Stimulated activated CD4-positive, alpha-beta T cell treated with anti-CD3 and anti-CD28 coated beads, Interleukin-2, amount 100 ng/mL, for 4 hours (primary cell): ENCODE measurements at regions not wholly inside any gene's neighbourhood (a gene's known extent, or its start where the extent isn't known, plus 50 kb on each side); places are given as distances from the start of the nearest gene placed in this dataset.

ENCODE experiments used
- DNase-seq: peaks from one replicate; pipeline ENCODE4 v3.0.0-alpha.2; 2020; ENCODE audit warnings: low read depth

- no peak for DNase-seq
These were observed 232.7 kb downstream of the BCL11A start for GRCh38 chr2:60320724-60321123.

DNA sequence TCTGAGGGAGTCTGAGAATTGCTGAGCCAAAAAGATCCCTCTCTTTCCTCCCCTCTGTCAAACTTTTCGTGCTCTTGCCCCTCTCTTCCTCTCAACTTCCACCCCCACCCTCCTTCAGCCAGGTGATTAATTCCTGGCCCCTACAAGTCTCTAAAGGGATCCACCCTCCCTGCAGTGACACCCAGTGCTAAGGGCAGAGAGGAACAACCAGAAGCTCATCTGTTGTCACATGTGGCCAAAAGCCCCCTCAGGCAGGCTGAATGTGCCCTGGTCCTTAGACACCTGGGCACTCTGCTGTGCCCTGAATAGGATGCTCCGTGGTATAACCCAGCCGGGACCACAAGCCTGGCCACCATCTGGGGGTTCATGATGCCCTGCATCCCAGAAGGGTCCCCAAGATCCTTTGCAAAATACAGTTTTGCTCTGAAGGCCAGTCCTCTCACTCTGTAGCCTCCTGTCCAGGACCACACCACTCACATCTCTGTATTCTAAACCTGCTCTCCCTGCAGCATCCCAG, 234.4 kb downstream of the BCL11A start:
- no peak for DNase-seq

- no peak for DNase-seq
These were observed 234.9 kb downstream of the BCL11A start for GRCh38 chr2:60318544-60318943.

GRCh38 chr2:60317844-60318243, 235.6 kb downstream of the BCL11A start:
- DNase-seq, result no peak

DNA sequence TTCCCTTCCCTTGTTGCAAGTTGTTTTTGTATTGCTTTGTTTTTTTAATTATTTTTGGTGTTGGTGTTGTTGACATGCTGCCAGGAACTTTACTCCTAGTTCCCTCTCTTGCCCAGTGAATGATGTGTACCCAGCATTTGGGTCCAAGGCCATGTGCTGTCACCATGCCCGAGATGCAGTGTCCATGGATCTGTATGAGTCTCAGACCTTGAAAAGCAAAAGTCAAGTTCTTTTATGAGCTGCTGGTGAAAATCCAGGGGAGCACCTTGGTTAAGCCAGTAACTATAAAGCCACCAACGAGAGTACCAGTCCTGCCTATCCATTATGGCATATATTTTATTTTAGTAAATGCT, 236.4 kb downstream of the BCL11A start:
- no peak for DNase-seq

- no peak for DNase-seq
These were observed 236.9 kb downstream of the BCL11A start for GRCh38 chr2:60316381-60317033.

DNA sequence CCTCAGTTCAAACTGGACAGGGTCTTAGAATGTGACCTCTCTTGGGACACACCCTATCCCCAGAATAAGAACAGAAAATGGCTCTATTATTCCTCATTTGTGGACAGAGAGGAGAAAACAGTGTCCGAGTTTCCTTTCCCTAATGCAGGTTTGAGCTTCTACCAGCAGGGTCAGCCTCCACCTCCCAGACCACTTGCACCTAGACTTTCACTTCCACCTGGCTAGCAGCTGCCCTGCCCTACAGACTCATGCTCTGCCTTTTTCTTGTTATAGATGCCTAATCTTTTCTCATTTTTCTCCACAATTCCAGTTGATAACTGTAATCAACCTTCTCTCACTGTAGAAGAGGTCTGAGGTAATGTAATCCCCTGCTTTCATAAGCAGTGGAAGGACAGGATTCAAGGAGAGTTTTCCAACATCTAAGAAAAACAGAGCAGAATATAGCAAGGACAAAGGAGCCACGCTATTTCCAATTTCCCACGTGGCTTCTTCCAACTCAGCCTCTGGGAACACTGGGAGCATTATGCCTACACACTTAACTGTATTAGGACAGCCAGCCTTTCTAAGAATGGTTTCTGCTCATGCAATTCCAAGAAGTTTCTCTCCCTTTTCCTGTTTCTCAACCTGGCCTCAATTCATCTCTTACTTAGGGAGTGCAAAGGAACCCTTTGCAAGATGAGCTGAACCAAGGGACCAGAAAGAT, 239.8 kb downstream of the BCL11A start:
- DNase-seq, result no peak

DNA sequence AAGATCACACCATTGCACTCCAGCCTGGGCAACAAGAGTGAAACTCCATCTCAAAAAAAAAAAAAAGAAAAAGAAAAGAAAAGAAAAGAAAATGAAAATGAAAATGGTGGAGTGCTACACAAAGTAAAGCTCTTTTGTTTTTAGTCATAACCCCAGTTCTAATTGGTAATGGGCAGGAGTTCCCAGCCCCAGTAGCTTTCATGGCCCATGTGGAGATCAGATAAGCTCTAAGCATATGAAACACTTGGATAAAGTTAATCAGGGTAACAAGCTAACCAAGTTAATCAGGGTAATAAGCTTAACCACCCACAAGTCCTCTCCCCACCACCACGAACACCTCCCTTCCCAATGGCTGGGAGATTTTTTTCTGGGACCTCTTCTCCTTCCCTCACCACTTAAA, 240.8 kb downstream of the BCL11A start:
- no peak for DNase-seq

GRCh38 chr2:60311524-60311923, 241.9 kb downstream of the BCL11A start:
- no peak for DNase-seq

DNA sequence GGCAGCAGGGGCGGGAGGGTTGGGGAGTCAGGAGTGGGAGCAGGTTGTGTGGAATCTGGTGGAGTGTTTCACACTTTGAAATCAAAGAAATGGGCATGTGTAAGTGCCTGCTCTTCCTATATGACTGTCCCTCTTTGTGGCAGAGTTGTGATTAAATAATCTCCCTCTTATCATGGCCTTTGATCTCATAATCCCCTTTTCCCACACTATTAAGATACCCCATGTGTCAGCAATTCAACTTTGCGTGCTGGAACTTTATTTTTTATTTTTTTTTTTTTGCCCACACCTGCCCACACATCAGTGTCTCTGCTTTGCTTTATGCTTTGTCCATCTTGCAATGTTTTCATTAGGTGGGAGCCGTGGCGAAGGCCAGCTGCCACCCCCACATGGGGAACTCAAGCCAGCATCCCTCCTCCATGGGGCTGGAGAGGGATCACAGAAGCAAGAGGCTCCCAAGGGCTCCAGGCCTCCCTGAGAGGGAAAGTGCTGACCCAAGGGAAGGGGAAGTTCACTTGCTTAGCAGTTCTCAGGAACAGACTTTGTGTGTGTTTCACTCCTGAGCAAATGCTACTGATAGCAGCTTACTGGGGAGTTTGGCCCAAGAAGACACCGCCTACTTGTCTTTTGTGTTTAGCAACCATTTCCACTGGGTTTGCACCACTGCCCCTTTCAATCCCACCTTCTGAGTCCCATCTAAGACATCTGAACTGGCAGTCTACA, 243.4 kb downstream of the BCL11A start:
- DNase-seq, result no peak

GRCh38 chr2:60309336-60309735, 244.1 kb downstream of the BCL11A start:
- DNase-seq, result no peak

DNA sequence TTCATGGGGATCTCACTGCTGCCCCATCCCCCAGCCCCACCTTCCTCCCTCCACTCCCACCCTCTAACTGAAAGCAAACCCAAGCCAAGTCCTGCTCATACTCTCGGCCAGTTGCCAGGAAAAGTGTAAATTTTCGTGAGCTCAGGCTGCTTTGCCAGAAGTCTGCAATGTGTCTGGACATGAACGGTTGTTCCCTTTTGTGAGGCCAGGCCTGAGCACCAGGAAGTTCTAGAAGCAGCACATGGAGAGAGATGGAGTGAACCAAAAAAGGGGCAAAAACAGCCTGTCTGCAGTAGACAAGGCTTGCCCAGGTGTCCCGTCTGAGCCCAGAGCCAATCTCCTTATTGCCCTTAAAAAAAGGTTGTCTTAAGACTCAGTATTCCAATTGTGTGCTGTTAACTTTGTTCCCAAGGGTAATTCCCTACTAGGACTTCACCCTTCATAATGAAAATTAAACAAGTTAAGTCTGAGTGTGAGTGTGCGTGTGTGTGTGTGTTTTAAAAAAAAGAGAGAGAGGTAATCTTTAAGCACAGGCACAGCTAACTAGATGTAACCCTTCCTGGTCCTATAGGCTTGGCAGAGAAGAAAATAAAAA, 247.1 kb downstream of the BCL11A start:
- DNase-seq, result no peak

DNA sequence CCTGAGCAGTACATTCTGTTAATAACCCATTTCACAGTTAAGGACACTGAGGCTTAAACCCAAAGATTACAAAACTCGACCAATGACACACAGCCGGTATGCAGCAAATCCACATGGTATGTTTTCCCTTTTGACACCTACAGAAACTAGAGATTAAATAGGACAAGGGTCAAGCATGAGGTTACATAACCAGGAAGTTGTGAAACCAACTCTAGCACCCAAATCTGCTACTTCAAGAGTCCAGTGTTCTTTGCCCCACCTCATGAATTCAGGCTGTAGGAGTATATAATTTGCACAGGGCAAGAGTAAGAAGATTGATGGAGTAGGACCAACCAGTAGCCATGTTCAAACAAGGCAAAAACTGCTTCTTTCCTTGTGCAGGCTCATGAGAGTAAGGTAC, 249.8 kb downstream of the BCL11A start:
- no peak for DNase-seq

DNA sequence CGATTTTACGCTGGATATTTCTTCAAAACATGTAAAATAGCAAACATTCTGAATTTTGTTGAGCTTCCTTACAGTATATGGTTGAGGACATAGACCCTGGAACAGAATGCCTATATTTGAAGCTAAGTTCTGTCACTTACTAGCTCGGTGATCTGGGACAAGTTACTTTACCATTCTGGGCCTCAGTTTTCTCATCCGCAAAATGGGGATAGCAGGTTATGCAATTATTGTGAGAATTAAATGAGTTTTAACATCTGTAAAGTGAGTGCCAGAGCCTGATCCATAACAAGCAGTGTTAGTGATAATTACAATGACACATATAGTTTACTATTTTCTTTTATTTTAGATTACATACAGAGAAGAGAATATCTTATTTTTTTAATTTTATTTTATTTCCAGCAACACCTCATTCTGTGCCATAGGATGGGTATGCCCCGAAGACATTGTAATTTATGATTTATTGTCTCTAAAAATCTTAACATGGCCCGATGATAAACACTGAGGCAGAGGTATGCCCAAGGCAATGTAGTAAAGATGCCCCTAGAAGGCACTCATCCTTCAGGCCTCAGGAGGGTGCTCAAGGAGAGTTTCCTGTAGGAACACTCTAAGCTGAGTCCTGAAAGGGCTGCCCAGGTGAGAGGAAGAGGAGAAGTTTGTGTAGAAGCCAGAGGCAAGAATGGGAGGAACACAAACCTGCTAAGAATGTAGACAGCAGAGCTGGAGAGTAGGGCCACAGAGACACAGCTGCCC, 250.9 kb downstream of the BCL11A start:
- DNase-seq, result no peak

DNA sequence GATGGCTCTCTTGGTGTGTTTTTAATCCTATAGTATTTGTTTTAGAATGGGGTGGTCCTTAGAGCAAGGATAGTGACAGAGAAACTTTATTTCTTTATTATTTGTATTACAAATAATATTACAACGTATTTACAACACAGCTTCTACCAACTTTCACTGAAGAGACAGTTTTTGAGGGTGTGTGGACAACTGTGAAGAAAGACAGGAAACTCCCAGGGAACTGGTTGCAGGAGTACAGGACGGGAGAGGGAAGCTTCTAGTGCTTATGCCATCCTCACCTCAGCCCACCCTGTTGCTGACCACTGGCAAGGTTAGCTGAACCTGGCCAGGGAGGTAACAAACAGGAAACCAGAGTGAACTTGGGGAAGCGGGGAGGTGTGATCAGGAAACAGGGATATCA, 251.7 kb downstream of the BCL11A start:
- no peak for DNase-seq

DNA sequence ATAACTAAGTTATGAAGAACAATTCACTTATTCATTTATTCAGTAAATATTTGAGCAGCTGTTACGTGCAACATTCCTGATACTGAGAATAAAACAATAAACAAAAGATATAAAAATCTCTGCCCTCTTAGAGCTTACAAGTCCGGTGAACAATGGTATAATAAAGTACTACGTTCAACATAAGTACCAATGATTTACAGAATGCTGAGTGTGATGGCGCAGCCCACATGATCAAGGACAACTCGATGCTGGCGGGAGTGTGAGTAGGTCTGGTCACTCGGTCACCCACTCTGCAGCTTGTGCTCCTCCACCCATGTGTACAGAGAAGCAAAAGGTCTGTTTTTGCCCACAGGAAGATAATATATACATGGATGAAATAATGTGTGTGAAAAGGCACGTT, 254.3 kb downstream of the BCL11A start:
- no peak for DNase-seq

- DNase-seq, result no peak
These were observed 255.3 kb downstream of the BCL11A start for GRCh38 chr2:60298006-60298696.

GRCh38 chr2:60297296-60298005, 256.0 kb downstream of the BCL11A start:
- no peak for DNase-seq

DNA sequence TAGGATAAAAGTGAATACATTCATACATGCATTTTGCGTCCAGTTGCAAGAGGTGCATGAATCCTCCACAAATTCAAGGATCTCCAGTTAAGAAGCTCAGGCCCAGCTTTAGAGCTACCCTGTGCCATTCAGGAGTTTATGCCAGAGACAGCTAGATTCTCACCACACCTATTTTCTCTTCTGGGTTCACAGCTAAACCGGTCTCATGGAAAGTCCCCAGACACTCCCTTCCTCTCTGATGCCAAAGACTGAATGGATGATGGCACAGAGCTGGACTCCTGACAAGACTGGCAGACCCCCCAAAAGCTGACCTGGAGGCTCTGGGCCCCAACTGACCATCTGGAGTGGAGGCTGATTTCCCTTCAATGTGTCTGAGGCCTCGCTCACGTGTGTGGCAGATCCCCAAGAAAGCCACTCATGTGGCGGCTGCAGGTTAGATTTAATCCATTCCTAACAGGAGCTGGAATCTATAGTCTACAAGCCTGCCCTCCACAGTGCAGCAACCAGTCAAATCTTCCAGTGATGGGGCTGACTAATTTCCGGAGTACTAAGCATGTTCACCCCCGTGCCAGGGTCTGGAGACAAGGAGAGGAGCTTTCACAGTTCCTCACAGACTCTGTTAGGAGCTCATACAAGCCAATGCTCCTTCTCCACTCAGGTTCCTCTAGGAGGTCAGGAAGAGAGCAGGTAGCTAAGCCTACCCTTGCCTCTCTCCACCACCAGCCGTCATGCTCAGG, 257.1 kb downstream of the BCL11A start:
- no peak for DNase-seq

- DNase-seq, result no peak
These were observed 257.9 kb downstream of the BCL11A start for GRCh38 chr2:60295636-60295962.
